H1 (cell line): ENCODE measurements at regions not wholly inside any gene's neighbourhood (a gene's known extent, or its start where the extent isn't known, plus 50 kb on each side); places are given as distances from the start of the nearest gene placed in this dataset.

Source experiments
- CTCF ChIA-PET: fragments of 300-600 bp; sonication (Branson Sonifier 250); formaldehyde crosslinking; loops from one replicate; lab custom pipeline; 2021; ENCODE audit not compliant: partially characterized antibody; lab: Charles Lee
- POLR2A ChIA-PET: fragments of 300-600 bp; sonication (Branson Sonifier 250); formaldehyde crosslinking; loops from one replicate; lab custom pipeline; 2021; ENCODE audit warnings: inconsistent platforms; ENCODE audit not compliant: partially characterized antibody; lab: Charles Lee
- DNase-seq, 2 experiments: peaks; one replicate each; pipeline versions ENCODE4 v3.0.0 to v3.0.0-alpha.2; 2010 to 2022; ENCODE audit warnings: low spot score in 2 of 2, low read depth in 1 of 2, mixed read lengths in 1 of 2
- FAIRE-seq: peaks from 2 replicates; lab custom pipeline; 2011; peaks lifted over from hg19 to GRCh38; lab: Jason Lieb, UNC
- H2AFZ ChIP-seq: 2 replicates; pipeline ENCODE4 v1.8.1; 2012; ENCODE audit warnings: low read length, inconsistent platforms
- H2AK5ac ChIP-seq: 2 replicates; pipeline ENCODE4 v1.6.1; 2013; ENCODE audit warnings: low read depth, low read length
- H2BK120ac ChIP-seq: replicated peaks from 2 replicates; pipeline ENCODE3; 2013; ENCODE audit warnings: low read depth, low read length, inconsistent platforms
- H2BK12ac ChIP-seq: 2 replicates; pipeline ENCODE4 v1.6.1; 2013; ENCODE audit warnings: low read depth, low read length
- H2BK15ac ChIP-seq: 2 replicates; pipeline ENCODE4 v1.6.1; 2013; ENCODE audit warnings: low read length
- H2BK20ac ChIP-seq: 2 replicates; pipeline ENCODE4 v1.6.1; 2013; ENCODE audit warnings: low read length
- H2BK5ac ChIP-seq: 2 replicates; pipeline ENCODE4 v1.6.1; 2013; ENCODE audit warnings: low read depth, low read length
- H3K14ac ChIP-seq: 2 replicates; pipeline ENCODE4 v1.6.1; 2013; ENCODE audit warnings: inconsistent platforms; ENCODE audit not compliant: insufficient read length
- H3K18ac ChIP-seq: 2 replicates; pipeline ENCODE4 v1.6.1; 2013; ENCODE audit warnings: low read length; ENCODE audit errors: extremely low read depth
- H3K23ac ChIP-seq: 2 replicates; pipeline ENCODE4 v1.6.1; 2013; ENCODE audit warnings: inconsistent platforms; ENCODE audit not compliant: insufficient read length
- H3K23me2 ChIP-seq: 2 replicates; pipeline ENCODE4 v1.6.1; 2013; ENCODE audit warnings: low read depth, low read length
- H3K27ac ChIP-seq: 2 replicates; pipeline ENCODE4 v1.6.1; 2011; ENCODE audit warnings: low read depth, low read length, inconsistent platforms
- H3K27me3 ChIP-seq, 4 experiments: replicated peaks in 1 of 4; 1 replicate in 1 of 4; 2 replicates in 3 of 4; pipeline versions ENCODE4 v1.6.1 to v1.8.1; 2011 to 2013; ENCODE audit warnings: low read length in 3 of 4, mild to moderate bottlenecking in 3 of 4, inconsistent platforms in 2 of 4, mixed read lengths in 2 of 4, moderate library complexity in 1 of 4; ENCODE audit not compliant: control insufficient read depth in 3 of 4, insufficient read depth in 3 of 4; ENCODE audit errors: extremely low read depth in 1 of 4
- H3K36me3 ChIP-seq, 4 experiments: 2 replicates each; pipeline versions ENCODE4 v1.6.1 to v1.8.1; 2011 to 2013; ENCODE audit warnings: mild to moderate bottlenecking in 4 of 4, low read length in 3 of 4, moderate library complexity in 2 of 4, control low read depth in 1 of 4, inconsistent platforms in 1 of 4; ENCODE audit not compliant: insufficient read depth in 4 of 4, control insufficient read depth in 2 of 4
- H3K4ac ChIP-seq: replicated peaks from 2 replicates; pipeline ENCODE3; 2013; ENCODE audit warnings: low read length, low read depth, mixed read lengths, inconsistent platforms; ENCODE audit not compliant: insufficient read length
- H3K4me1 ChIP-seq, 4 experiments: replicated peaks in 1 of 4; 1 replicate in 1 of 4; 2 replicates in 3 of 4; pipeline versions ENCODE4 v1.6.1 to v1.8.1; 2011 to 2013; ENCODE audit warnings: low read length in 3 of 4, inconsistent platforms in 2 of 4, mixed read lengths in 1 of 4; ENCODE audit not compliant: insufficient read depth in 4 of 4, control insufficient read depth in 3 of 4
- H3K4me2 ChIP-seq, 2 experiments: 2 replicates each; pipeline versions ENCODE4 v1.6.1 to v1.8.1; 2011 to 2013; ENCODE audit warnings: low read depth in 2 of 2, low read length in 2 of 2, control low read depth in 1 of 2, inconsistent platforms in 1 of 2, mild to moderate bottlenecking in 1 of 2; ENCODE audit not compliant: insufficient read depth in 1 of 2
- H3K4me3 ChIP-seq, 4 experiments: fragments of 200-600, 300-600 bp in 1 of 4; sonication (generic), shearing (Covaris generic), sonication (Bioruptor Twin) in 1 of 4; 2 replicates each; pipeline versions ENCODE4 v1.5.1 to v1.8.1; 2011 to 2016; ENCODE audit warnings: low read length in 4 of 4, low read depth in 3 of 4, control low read depth in 2 of 4, inconsistent platforms in 2 of 4, mild to moderate bottlenecking in 2 of 4, mixed read lengths in 1 of 4, moderate library complexity in 1 of 4; ENCODE audit not compliant: insufficient read depth in 2 of 4; ENCODE audit errors: extremely low read depth in 1 of 4
- H3K56ac ChIP-seq: replicated peaks from 2 replicates; pipeline ENCODE3; 2013; ENCODE audit warnings: low read depth, mild to moderate bottlenecking, mixed read lengths, low read length, inconsistent platforms; ENCODE audit not compliant: insufficient read length
- H3K79me1 ChIP-seq: 2 replicates; pipeline ENCODE4 v1.6.1; 2013; ENCODE audit warnings: low read depth, low read length, control low read depth
- H3K79me2 ChIP-seq, 2 experiments: 2 replicates each; pipeline versions ENCODE4 v1.6.1 to v1.8.1; 2012 to 2013; ENCODE audit warnings: low read length in 2 of 2, mild to moderate bottlenecking in 2 of 2, inconsistent platforms in 1 of 2; ENCODE audit not compliant: insufficient read depth in 2 of 2, control insufficient read depth in 1 of 2
- H3K9ac ChIP-seq, 4 experiments: replicated peaks in 1 of 4; 1 replicate in 1 of 4; 2 replicates in 3 of 4; pipeline versions ENCODE4 v1.6.1 to v1.8.1; 2011 to 2013; ENCODE audit warnings: low read depth in 3 of 4, low read length in 3 of 4, control low read depth in 2 of 4, mild to moderate bottlenecking in 2 of 4, moderate library complexity in 2 of 4, inconsistent platforms in 1 of 4; ENCODE audit errors: extremely low read depth in 1 of 4
- H3K9me3 ChIP-seq, 2 experiments: 2 replicates each; pipeline versions ENCODE4 v1.6.1 to v1.8.1; 2012 to 2013; ENCODE audit warnings: mild to moderate bottlenecking in 2 of 2, moderate library complexity in 2 of 2, control low read depth in 1 of 2, inconsistent platforms in 1 of 2, low read depth in 1 of 2, low read length in 1 of 2, mixed read lengths in 1 of 2; ENCODE audit not compliant: insufficient read depth in 2 of 2
- H4K20me1 ChIP-seq, 2 experiments: replicated peaks in 1 of 2; 2 replicates each; pipeline versions ENCODE3 to v1.8.1; 2011 to 2013; ENCODE audit warnings: inconsistent platforms in 2 of 2, low read length in 2 of 2, mild to moderate bottlenecking in 1 of 2; ENCODE audit not compliant: insufficient read depth in 2 of 2, control insufficient read depth in 1 of 2
- H4K5ac ChIP-seq: 2 replicates; pipeline ENCODE4 v1.6.1; 2013; ENCODE audit warnings: low read length, low read depth, mixed read lengths, inconsistent platforms; ENCODE audit not compliant: insufficient read length
- H4K8ac ChIP-seq: 2 replicates; pipeline ENCODE4 v1.8.0; 2013; ENCODE audit warnings: mild to moderate bottlenecking, moderate library complexity, low read length, inconsistent platforms; ENCODE audit not compliant: insufficient read depth; ENCODE audit errors: extremely low read depth
- H4K91ac ChIP-seq: replicated peaks from 2 replicates; pipeline ENCODE3; 2013; ENCODE audit warnings: low read length, mixed read lengths, inconsistent platforms; ENCODE audit not compliant: insufficient read length
- BACH1 ChIP-seq: IDR thresholded peaks from 2 replicates; pipeline ENCODE4 v1.6.1; 2012; ENCODE audit warnings: low read length, improper control_type of control experiment
- CREB1 ChIP-seq: IDR thresholded peaks from 2 replicates; pipeline ENCODE4 v1.6.1; 2012; ENCODE audit warnings: inconsistent platforms
- EGR1 ChIP-seq: IDR thresholded peaks from 2 replicates; pipeline ENCODE4 v1.6.1; 2011; ENCODE audit warnings: low read depth, low read length, borderline replicate concordance
- HDAC2 ChIP-seq, 2 experiments: fragments of 300-600 bp in 1 of 2; sonication (generic) in 1 of 2; IDR thresholded peaks; 2 replicates each; pipeline ENCODE4 v1.6.1; 2011 to 2012; ENCODE audit warnings: low read depth in 2 of 2, low read length in 2 of 2, mild to moderate bottlenecking in 2 of 2, moderate library complexity in 2 of 2, borderline replicate concordance in 1 of 2, inconsistent platforms in 1 of 2
- JUND ChIP-seq: IDR thresholded peaks from 2 replicates; pipeline ENCODE4 v1.6.1; 2011; ENCODE audit warnings: mild to moderate bottlenecking, improper control_type of control experiment, low read length
- SIRT6 ChIP-seq: IDR thresholded peaks from one replicate; pipeline ENCODE4 v1.7.1; 2012; ENCODE audit warnings: low read length, inconsistent platforms
- SRF ChIP-seq: IDR thresholded peaks from 2 replicates; pipeline ENCODE4 v1.6.1; 2011; ENCODE audit warnings: mild to moderate bottlenecking, low read depth, low read length, moderate library complexity
- TAF7 ChIP-seq: optimal IDR thresholded peaks from 2 replicates; pipeline ENCODE3; 2011; ENCODE audit warnings: low read depth, mild to moderate bottlenecking, inconsistent platforms, low read length, moderate library complexity, borderline replicate concordance
- WGBS, 2 experiments: shearing (Covaris generic) in 1 of 2; methylation state at CpG; one replicate each; pipeline versions ENCODE4 v1.1.6 to v1.1.7; 2013 to 2015; ENCODE audit warnings: low lambda C conversion rate in 2 of 2, mixed read lengths in 2 of 2, inconsistent platforms in 1 of 2, low coverage in 1 of 2, missing lambda C conversion rate in 1 of 2; ENCODE audit not compliant: insufficient replicate concordance in 2 of 2, insufficient coverage in 1 of 2, insufficient read length in 1 of 2; ENCODE audit errors: extremely low coverage in 1 of 2, missing lambda C conversion rate in 1 of 2; 5-methylcytosine and 5-hydroxymethylcytosine counted together

DNA sequence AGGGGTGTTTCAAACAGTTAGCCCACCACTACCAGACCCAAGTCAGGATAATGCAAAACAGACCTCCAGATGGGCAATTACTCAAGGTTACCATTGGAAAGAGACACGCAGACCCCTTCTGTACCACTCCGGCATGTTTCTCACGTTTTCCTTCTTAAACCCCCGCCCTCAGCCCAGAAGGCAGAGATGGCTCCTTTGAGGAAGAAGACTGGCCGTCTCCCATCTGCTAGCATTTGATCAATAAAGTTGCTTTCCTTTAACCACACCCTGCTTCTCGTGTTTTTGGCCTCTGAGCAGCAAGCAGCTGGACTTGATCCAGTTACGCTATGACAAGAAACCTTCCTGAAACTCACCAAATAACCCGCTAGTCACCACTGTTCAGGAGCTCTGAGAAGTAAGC is 1012.4 kb upstream of the GYPC start:
- 93% methylated on average over 8 of the region's 8 CpGs; no CpG with 5 or more reads in 1 of the 2 experiments for WGBS, 2 experiments
- no peak overlapping the region for H4K8ac ChIP-seq
- H3K4me2 ChIP-seq: no peak overlapping the region
- H3K23ac ChIP-seq: no peak overlapping the region
- H2BK12ac ChIP-seq: no peak overlapping the region
- FAIRE-seq (no peak), DNase-seq (no peak)
- H3K4me3 ChIP-seq: no peak overlapping the region
- H2AFZ ChIP-seq: 0 out of 2 replicates have a peak overlapping the region, but pooled peaks have one; percentile 12
- CTCF ChIA-PET: interaction anchor here (1.7 kb wide), 1 partner anchor 10 kb away, joined by 5 read pairs; no protein-coding TSS in a partner anchor
- no peak overlapping the region for H3K9ac ChIP-seq
- no peak overlapping the region for H3K27ac ChIP-seq
- no peak overlapping the region for H2BK20ac ChIP-seq
- H2BK120ac ChIP-seq: no peak overlapping the region
- POLR2A ChIA-PET: no interaction called here
- H4K20me1 ChIP-seq: no peaks in the 10 kb centered on the region
- H4K91ac ChIP-seq: no peak overlapping the region
- H3K9me3 ChIP-seq: no peaks in the 10 kb centered on the region
- H3K36me3 ChIP-seq: no peaks in the 10 kb centered on the region
- H3K23me2 ChIP-seq: no peaks in the 10 kb centered on the region
- no peak overlapping the region for H2BK15ac ChIP-seq
- no peak overlapping the region for H2BK5ac ChIP-seq
- no peaks in the 10 kb centered on the region; a peak in 1 of 7 replicates for H3K4me1 ChIP-seq
- H4K5ac ChIP-seq: no peak overlapping the region
- no peaks in the 10 kb centered on the region for H3K27me3 ChIP-seq
- no peak overlapping the region for H3K56ac ChIP-seq
- H3K14ac ChIP-seq: no peak overlapping the region
- no peak overlapping the region for H3K4ac ChIP-seq
- H3K18ac ChIP-seq: no peak overlapping the region
- no peak overlapping the region for H2AK5ac ChIP-seq
- H3K79me2 ChIP-seq: no peaks in the 10 kb centered on the region
- no peaks in the 10 kb centered on the region for H3K79me1 ChIP-seq
- TF ChIP-seq BACH1: no peak
- TF ChIP-seq TAF7: no peak
- no peak for TF ChIP-seq SIRT6
- no peak for TF ChIP-seq JUND
- no peak for TF ChIP-seq EGR1
- no peak for TF ChIP-seq SRF
- no peak for TF ChIP-seq CREB1
- TF ChIP-seq HDAC2 (IDR thresholded peaks at IDR 0.05; ENCODE audit: borderline replicate concordance in 1 of 2, low read depth in 2 of 2, low read length in 2 of 2): no peak
